ENCODE measurements at regions not wholly inside any gene's neighbourhood (a gene's known extent, or its start where the extent isn't known, plus 50 kb on each side); places are given as distances from the start of the nearest gene placed in this dataset.
"Not testable (repeated sequence)": the region's sequence is repeated elsewhere in the genome, so short reads cannot be mapped to it uniquely, and the experiment has no call there.

DNA sequence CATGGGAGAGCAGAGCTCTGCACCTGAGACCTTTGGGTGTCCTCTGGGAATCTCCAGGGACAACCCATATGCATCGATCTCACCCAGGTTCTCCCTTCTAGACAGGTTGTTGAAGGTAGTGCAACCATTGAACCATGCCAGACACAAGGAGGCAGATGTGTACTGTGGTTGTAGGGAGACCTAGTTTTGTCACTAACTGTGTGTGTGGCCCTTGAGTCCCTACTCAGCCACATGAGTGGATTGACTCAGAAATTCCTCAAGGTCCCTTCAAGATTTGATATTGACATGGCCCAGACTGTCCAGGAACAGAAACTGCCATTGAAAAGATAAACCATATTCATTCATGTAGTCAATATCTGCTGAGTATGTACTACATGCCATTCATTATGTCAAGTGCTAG, 396.4 kb upstream of the CCL2 start:
- ATAC-seq = no peak

DNA sequence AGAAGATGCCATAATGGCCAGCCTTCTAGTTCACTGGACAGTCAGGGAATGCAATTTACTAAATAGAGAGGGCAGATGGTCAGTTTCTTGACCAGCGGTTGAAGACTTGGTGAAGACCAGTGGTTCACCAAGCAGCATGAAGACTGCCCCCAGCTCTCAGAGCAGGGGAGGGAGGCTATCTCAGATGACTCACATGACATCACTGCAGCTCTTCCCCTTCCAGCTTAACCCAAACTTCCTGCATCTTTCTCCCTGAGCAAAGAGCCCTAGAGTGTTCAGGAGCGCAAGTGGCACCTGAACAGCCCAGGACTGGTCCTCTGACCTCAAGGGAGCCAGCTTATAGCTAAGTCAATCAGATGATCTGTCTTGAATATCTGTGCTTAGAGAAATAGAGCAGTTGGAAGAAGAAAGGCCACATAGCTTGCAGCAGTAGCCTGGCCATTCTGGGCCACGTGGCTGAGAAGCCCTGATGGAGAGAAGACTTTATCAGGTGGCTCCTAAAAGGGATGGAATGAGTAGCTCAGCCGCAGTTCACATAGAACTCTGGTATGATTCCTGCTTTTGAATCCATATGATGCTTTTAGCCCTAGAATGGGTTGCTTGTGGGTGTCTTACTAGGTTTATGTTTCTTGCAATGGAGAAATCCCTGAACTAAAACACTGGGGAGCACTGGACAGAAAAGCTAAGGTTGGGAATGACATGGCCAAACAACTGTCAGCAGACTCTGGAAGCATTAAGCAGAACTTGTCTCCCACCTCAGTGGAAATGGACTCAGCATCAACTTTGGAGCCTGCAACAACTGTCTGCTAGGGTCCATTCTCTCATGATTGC, 392.1 kb upstream of the CCL2 start:
- ATAC-seq = no peak

DNA sequence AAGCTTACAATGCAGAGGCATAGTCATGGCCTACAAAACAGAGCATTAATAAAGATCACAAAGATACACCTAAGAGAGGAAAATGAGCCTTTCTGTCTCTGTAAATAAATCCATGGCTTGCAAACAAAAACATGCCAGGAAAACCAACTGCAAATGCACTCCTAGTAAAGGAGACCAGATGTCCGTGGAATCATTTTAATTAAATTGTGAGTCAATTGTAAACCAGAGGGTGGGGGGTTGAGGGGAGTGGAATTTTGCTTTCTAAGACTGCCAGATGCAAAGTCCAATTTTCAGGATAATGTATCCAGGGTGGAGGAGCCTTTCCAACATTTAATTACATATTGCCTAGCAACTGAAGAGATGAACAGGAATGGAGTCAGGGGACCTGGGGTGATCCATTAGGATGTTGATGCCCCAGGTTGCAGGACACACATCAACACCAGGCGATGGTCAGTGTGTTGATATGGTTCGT, 390.3 kb upstream of the CCL2 start:
- no peak for ATAC-seq

- no peak for ATAC-seq
These were observed 386.2 kb upstream of the CCL2 start for GRCh38 chr17:33868899-33869298.

- ATAC-seq = no peak
These were observed 384.1 kb upstream of the CCL2 start for GRCh38 chr17:33870936-33871335.

GRCh38 chr17:33871720-33872540, 383.2 kb upstream of the CCL2 start:
- ATAC-seq = peak; percentile 20 to 32

- no peak for ATAC-seq
These were observed 381.9 kb upstream of the CCL2 start for GRCh38 chr17:33873201-33873617.

GRCh38 chr17:33874617-33875060, 380.4 kb upstream of the CCL2 start:
- no peak for ATAC-seq

GRCh38 chr17:33875973-33876372, 379.1 kb upstream of the CCL2 start:
- no peak for ATAC-seq

- ATAC-seq = not testable (repeated sequence)
These were observed 372.8 kb upstream of the CCL2 start for GRCh38 chr17:33882273-33882672.

DNA sequence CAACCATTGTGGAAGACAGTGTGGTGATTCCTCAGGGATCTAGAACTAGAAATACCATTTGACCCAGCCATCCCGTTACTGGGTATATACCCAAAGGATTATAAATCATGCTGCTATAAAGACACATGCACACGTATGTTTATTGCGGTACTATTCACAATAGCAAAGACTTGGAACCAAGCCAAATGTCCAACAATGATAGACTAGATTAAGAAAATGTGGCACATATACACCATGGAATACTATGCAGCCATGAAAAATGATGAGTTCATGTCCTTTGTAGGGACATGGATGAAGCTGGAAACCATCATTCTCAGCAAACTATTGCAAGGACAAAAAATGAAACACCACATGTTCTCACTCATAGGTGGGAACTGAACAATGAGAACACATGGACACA, 372.4 kb upstream of the CCL2 start:
- not testable (repeated sequence) for ATAC-seq

GRCh38 chr17:33888455-33888854, 366.6 kb upstream of the CCL2 start:
- ATAC-seq = no peak

- no peak for ATAC-seq
These were observed 366.0 kb upstream of the CCL2 start for GRCh38 chr17:33889040-33889439.

DNA sequence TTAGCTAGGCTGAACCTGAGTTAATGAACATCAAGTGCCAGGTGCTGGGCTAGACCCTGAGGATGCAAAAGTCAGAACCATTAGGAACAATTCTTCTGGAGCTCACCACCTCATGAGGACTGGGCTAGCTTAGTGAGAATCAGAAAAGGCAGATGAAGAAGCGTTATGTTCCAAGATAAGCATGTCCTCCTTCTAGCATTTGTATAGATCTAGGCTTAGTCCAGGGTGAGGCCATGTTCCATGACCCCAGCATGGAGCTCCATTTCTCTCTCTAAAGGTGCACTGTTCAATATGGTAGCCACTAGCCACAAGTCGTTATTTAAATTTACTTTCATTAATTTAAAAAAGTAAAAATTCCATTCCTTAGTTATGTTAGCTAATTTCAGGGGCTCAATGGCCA, 365.3 kb upstream of the CCL2 start:
- ATAC-seq = no peak

DNA sequence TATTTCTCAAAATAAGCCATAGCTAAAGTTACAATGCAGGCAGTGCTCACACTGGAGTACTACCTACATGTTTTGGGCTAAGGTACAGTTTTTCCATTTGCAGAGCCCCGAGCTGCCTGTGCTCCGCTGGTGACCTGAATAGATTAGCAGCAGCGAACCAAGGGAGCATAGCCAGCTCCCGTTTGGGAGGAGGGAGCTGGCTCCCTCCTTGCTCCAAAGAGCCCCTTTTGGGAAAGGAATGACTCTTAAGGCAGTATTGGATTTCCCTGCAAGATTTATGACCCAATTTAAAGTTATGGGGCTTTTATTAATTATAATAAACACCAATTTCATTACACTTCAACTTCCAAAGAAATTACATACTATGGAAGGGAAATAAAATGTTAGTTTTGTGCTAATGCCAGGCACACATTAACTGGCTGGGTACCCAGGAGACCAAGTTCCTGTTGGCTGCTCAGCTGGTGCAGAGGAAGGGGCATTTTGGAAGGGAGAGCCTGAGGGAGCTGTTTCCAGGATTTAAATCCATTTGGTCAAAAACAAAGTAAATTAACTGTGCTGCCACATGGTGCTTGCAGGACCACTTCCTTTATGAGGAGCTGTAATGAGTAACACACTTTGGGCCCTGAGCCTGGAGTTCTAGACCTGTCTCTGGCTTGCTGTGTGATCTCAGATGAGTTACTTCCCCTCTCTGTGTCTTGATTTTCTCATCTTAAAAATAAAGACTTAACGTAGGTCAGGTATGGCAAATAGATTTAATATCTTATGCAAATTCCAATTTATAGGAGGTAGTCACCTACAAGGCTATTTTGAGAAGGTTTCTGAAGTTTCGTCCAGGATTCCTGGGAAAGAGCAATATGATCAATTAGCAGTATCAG, 362.1 kb upstream of the CCL2 start:
- no peak for ATAC-seq

GRCh38 chr17:33895491-33895890, 359.6 kb upstream of the CCL2 start:
- ATAC-seq = no peak

- no peak for ATAC-seq
These were observed 358.8 kb upstream of the CCL2 start for GRCh38 chr17:33896263-33896662.

- ATAC-seq = no peak
These were observed 354.0 kb upstream of the CCL2 start for GRCh38 chr17:33901085-33901484.

DNA sequence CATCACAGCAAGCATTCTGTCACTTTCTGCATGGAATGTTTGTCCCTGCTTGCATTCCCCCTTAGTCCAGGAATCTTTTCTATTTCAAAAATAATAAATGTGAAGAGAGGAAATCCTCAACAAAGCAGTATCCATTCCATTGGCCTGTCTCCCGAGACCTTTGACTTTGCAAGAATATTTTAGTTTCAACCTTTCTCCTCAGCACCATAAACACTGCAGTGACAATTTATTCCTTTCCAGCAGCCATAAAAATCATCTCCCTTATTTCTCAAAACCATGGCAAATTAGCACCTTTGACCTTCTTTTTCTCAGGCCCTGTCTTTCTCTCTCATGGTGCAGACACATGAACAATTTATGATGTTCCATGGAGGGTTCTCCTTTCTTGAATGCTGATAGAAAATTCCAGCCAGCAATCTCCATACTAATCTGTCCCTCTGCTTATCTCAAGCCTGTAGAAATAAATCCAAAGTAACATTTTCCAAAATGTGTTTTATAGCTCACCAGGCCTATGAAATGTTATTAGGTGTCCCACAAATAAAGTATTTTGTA, 352.1 kb upstream of the CCL2 start:
- no peak for ATAC-seq

DNA sequence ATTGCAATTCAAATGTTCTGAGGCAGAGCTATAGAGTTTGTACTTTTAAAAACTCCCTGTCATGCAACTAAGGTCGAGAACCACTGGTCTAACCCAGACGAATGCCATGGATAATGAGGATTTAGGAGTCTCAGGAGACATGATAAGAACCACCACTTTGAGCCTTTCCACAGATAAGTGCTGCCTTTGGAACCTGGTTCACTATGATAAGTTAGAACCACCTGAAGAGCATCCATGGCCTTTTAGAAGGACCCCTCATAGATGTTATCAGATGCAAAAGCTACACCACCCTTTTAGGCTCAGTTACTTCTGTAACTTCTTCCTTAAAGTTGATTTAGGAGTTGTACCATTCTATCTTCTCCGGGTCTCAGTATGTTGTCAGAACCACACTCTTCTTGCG, 350.6 kb upstream of the CCL2 start:
- ATAC-seq = no peak

- ATAC-seq = no peak
These were observed 349.7 kb upstream of the CCL2 start for GRCh38 chr17:33905338-33905800.

DNA sequence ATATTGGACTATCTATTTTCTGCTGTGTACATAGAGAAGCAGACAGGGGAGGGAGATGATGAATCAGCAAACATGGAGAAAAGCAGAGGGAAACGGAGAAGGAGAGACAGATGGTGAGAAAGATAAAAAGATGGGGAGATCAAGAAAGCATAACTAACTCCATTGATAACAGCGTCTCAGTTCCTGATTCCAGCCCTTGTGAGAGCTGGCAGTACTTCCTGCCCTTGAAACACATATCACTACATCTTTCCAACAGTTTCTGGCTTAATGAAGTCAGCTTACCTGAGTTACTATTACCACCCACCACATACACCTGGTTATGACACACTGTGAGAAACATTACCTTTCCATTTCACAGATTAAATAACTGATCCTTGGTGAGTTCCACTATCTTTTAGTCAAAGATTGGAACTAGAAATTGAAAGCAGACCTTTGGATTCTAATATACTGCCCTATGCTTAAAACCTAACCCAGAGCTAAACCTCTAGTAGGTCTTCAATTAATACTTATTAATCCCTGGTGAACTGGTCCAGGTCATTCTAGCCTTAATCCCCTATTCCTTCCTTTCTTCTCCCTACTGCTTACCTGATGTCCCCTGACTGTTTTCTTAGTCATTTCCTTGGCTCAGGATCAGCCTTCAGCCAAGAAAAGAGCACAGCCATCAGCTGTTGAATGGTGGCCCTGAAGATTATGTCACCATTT, 346.6 kb upstream of the CCL2 start:
- ATAC-seq = no peak
